WTC11 (cell line): ENCODE measurements at regions not wholly inside any gene's neighbourhood (a gene's known extent, or its start where the extent isn't known, plus 50 kb on each side); places are given as distances from the start of the nearest gene placed in this dataset.

Source experiments
- ATAC-seq: fragments of 200-7000 bp; cut with Tn5 transposase; 2 replicates; pipeline ENCODE4 v1.10.0; 2021; ENCODE audit warnings: mild to moderate bottlenecking, moderate library complexity
- CTCF ChIA-PET: fragments of 300-600 bp; sonication (Branson Sonifier 250); formaldehyde crosslinking; loops from one replicate; lab custom pipeline; 2021; ENCODE audit warnings: antibody characterized with exemption; lab: Charles Lee
- POLR2A ChIA-PET: fragments of 350-600 bp; sonication (Branson Sonifier 250); formaldehyde crosslinking; loops from one replicate; lab custom pipeline; 2021; ENCODE audit warnings: antibody characterized with exemption; lab: Charles Lee
- DNase-seq: peaks from one replicate; pipeline ENCODE4 v3.0.0; 2021; ENCODE audit warnings: low spot score
- H3K27ac Mint-ChIP-seq: 2 replicates; pipeline ENCODE4 v1.8.0; 2021; ENCODE audit warnings: mixed read lengths
- H3K27me3 Mint-ChIP-seq: 2 replicates; pipeline ENCODE4 v1.8.0; 2021; ENCODE audit warnings: low read depth, mild to moderate bottlenecking, moderate library complexity, mixed read lengths
- H3K36me3 Mint-ChIP-seq: 2 replicates; pipeline ENCODE4 v1.8.0; 2021; ENCODE audit warnings: mixed read lengths
- H3K4me1 Mint-ChIP-seq: 2 replicates; pipeline ENCODE4 v1.8.0; 2022; ENCODE audit warnings: mixed read lengths
- H3K4me3 Mint-ChIP-seq: 2 replicates; pipeline ENCODE4 v1.8.0; 2021; ENCODE audit warnings: mild to moderate bottlenecking, moderate library complexity, mixed read lengths
- H3K9me3 Mint-ChIP-seq: 2 replicates; pipeline ENCODE4 v1.8.0; 2021; ENCODE audit warnings: mixed read lengths
- CBFB ChIP-seq: sonication (generic); formaldehyde crosslinking; IDR thresholded peaks from 2 replicates; pipeline ENCODE4 v1.8.1; 2022; ENCODE audit warnings: mild to moderate bottlenecking, low read depth, missing genetic modification reagents
- CDX4 ChIP-seq: fragments of 250-450 bp; sonication (Bioruptor Pico); IDR thresholded peaks from 2 replicates; pipeline ENCODE4 v1.9.0; 2021; ENCODE audit warnings: moderate library complexity, mild to moderate bottlenecking, inconsistent platforms, borderline replicate concordance
- CREB1 ChIP-seq: sonication (generic); formaldehyde crosslinking; IDR thresholded peaks from 2 replicates; pipeline ENCODE4 v1.8.0; 2023; ENCODE audit warnings: mild to moderate bottlenecking, missing genetic modification reagents
- ETV6 ChIP-seq: sonication (generic); formaldehyde crosslinking; IDR thresholded peaks from 2 replicates; pipeline ENCODE4 v1.8.1; 2022; ENCODE audit warnings: mild to moderate bottlenecking, missing genetic modification reagents
- GABPB1 ChIP-seq: sonication (generic); formaldehyde crosslinking; IDR thresholded peaks from 2 replicates; pipeline ENCODE4 v1.8.1; 2023; ENCODE audit warnings: mild to moderate bottlenecking, missing genetic modification reagents
- IRF1 ChIP-seq: sonication (generic); formaldehyde crosslinking; IDR thresholded peaks from 2 replicates; pipeline ENCODE4 v1.8.0; 2023; ENCODE audit warnings: missing genetic modification reagents
- IRF2 ChIP-seq: sonication (generic); formaldehyde crosslinking; IDR thresholded peaks from 2 replicates; pipeline ENCODE4 v1.8.0; 2022; ENCODE audit warnings: low read depth, missing genetic modification reagents, borderline replicate concordance
- JAZF1 ChIP-seq: fragments of 250-450 bp; sonication (Bioruptor Pico); IDR thresholded peaks from 2 replicates; pipeline ENCODE4 v1.9.0; 2021; ENCODE audit warnings: moderate library complexity, mild to moderate bottlenecking, inconsistent platforms
- JUN ChIP-seq: sonication (generic); formaldehyde crosslinking; IDR thresholded peaks from 2 replicates; pipeline ENCODE4 v1.8.0; 2023; ENCODE audit warnings: mild to moderate bottlenecking, missing genetic modification reagents
- MXD4 ChIP-seq: fragments of 250-450 bp; sonication (Bioruptor Pico); IDR thresholded peaks from 2 replicates; pipeline ENCODE4 v1.8.0; 2021; ENCODE audit warnings: mild to moderate bottlenecking, moderate library complexity, borderline replicate concordance
- MYBL2 ChIP-seq: sonication (generic); formaldehyde crosslinking; IDR thresholded peaks from 2 replicates; pipeline ENCODE4 v1.8.1; 2023; ENCODE audit warnings: mild to moderate bottlenecking, moderate library complexity, missing genetic modification reagents
- NR1H2 ChIP-seq: sonication (generic); formaldehyde crosslinking; IDR thresholded peaks from 2 replicates; pipeline ENCODE4 v1.9.0; 2021; ENCODE audit warnings: mild to moderate bottlenecking, moderate library complexity, missing genetic modification reagents
- NR3C1 ChIP-seq: sonication (generic); formaldehyde crosslinking; conservative IDR thresholded peaks from 2 replicates; pipeline ENCODE4 v1.8.1; 2023; ENCODE audit warnings: low read depth, mild to moderate bottlenecking, missing genetic modification reagents
- PREB ChIP-seq: sonication (generic); formaldehyde crosslinking; IDR thresholded peaks from 2 replicates; pipeline ENCODE4 v1.8.1; 2022; ENCODE audit warnings: mild to moderate bottlenecking, missing genetic modification reagents, moderate library complexity, borderline replicate concordance
- PRRX2 ChIP-seq: fragments of 250-450 bp; sonication (Bioruptor Pico); IDR thresholded peaks from 2 replicates; pipeline ENCODE4 v1.8.0; 2021; ENCODE audit warnings: mild to moderate bottlenecking
- RELA ChIP-seq: sonication (generic); formaldehyde crosslinking; IDR thresholded peaks from 2 replicates; pipeline ENCODE4 v1.8.1; 2022; ENCODE audit warnings: missing genetic modification reagents, mild to moderate bottlenecking, borderline replicate concordance
- SOX15 ChIP-seq: fragments of 250-450 bp; sonication (Bioruptor Pico); IDR thresholded peaks from 2 replicates; pipeline ENCODE4 v1.9.0; 2021; ENCODE audit warnings: mild to moderate bottlenecking
- TCF7 ChIP-seq: sonication (generic); formaldehyde crosslinking; IDR thresholded peaks from 2 replicates; pipeline ENCODE4 v1.8.0; 2022; ENCODE audit warnings: mild to moderate bottlenecking, low read depth, missing genetic modification reagents, moderate library complexity
- ZBTB21 ChIP-seq: sonication (generic); formaldehyde crosslinking; IDR thresholded peaks from 2 replicates; pipeline ENCODE4 v1.8.1; 2023; ENCODE audit warnings: mild to moderate bottlenecking, missing genetic modification reagents, borderline replicate concordance
- ZBTB43 ChIP-seq: sonication (generic); formaldehyde crosslinking; IDR thresholded peaks from 2 replicates; pipeline ENCODE4 v1.8.1; 2023; ENCODE audit warnings: mild to moderate bottlenecking, missing genetic modification reagents
- ZNF232 ChIP-seq: sonication (generic); formaldehyde crosslinking; IDR thresholded peaks from 2 replicates; pipeline ENCODE4 v1.8.0; 2022; ENCODE audit warnings: mild to moderate bottlenecking, missing genetic modification reagents
- ZNF263 ChIP-seq: sonication (generic); formaldehyde crosslinking; IDR thresholded peaks from 2 replicates; pipeline ENCODE4 v1.8.1; 2022; ENCODE audit warnings: low read depth, mild to moderate bottlenecking, moderate library complexity, missing genetic modification reagents
- ZNF317 ChIP-seq: sonication (generic); formaldehyde crosslinking; IDR thresholded peaks from 2 replicates; pipeline ENCODE4 v1.8.1; 2023; ENCODE audit warnings: low read depth, mild to moderate bottlenecking, moderate library complexity, missing genetic modification reagents, borderline replicate concordance
- ZNF416 ChIP-seq: fragments of 250-450 bp; sonication (Bioruptor Pico); IDR thresholded peaks from 2 replicates; pipeline ENCODE4 v1.9.0; 2021; ENCODE audit warnings: mild to moderate bottlenecking, inconsistent platforms

GRCh38 chr1:63099188-63099587, 223.2 kb upstream of the FOXD3 start (continued):
- no peak for TF ChIP-seq ZNF317 (CRISPR knock-in tag)

- Mint-ChIP-seq H3K27ac (no peak overlapping the region), H3K4me3 (no peak overlapping the region), H3K4me1 (peaks cover 29% of the 10 kb centered on the region), H3K27me3 (peaks cover 4% of the 10 kb centered on the region; the same call in 1 of the 2 replicates), H3K36me3 (no peaks in the 10 kb centered on the region), H3K9me3 (no peaks in the 10 kb centered on the region)
- TF ChIP-seq CBFB (CRISPR knock-in tag) (no peak), ZBTB21 (CRISPR knock-in tag) (no peak), CDX4 (CRISPR knock-in tag) (no peak), IRF1 (CRISPR knock-in tag) (no peak)
- DNase-seq: no peak
- POLR2A ChIA-PET: no interaction called here
- CTCF ChIA-PET: interaction anchor here (1.1 to 1.2 kb wide), 2 partner anchors 48 to 195 kb away, joined by 3 read pairs; no protein-coding TSS in a partner anchor
- no peak for ATAC-seq
Measured at GRCh38 chr1:63101336-63101735, 221.0 kb upstream of the FOXD3 start.

GRCh38 chr1:63103682-63104081, 218.7 kb upstream of the FOXD3 start:
- no peak overlapping the region for H3K4me3 Mint-ChIP-seq
- peaks cover 4% of the 10 kb centered on the region; the same call in 1 of the 2 replicates for H3K27me3 Mint-ChIP-seq
- peaks cover 50% of the 10 kb centered on the region for H3K4me1 Mint-ChIP-seq
- no peaks in the 10 kb centered on the region for H3K9me3 Mint-ChIP-seq
- POLR2A ChIA-PET: interaction anchor here (0.6 kb wide), 1 partner anchor 194 kb away, joined by 3 read pairs; no protein-coding TSS in a partner anchor
- H3K36me3 Mint-ChIP-seq: no peaks in the 10 kb centered on the region
- TF ChIP-seq JAZF1 (CRISPR knock-in tag) (no peak), RELA (CRISPR knock-in tag) (no peak), IRF1 (CRISPR knock-in tag) (no peak), TCF7 (CRISPR knock-in tag) (no peak), GABPB1 (CRISPR knock-in tag) (no peak), MXD4 (CRISPR knock-in tag) (no peak), JUN (CRISPR knock-in tag) (no peak), NR3C1 (CRISPR knock-in tag) (no peak), IRF2 (CRISPR knock-in tag) (no peak), ETV6 (no peak), PRRX2 (CRISPR knock-in tag) (no peak), NR1H2 (CRISPR knock-in tag) (no peak), MYBL2 (no peak), PREB (CRISPR knock-in tag) (no peak), SOX15 (CRISPR knock-in tag) (no peak), ZBTB43 (CRISPR knock-in tag) (no peak), ZNF416 (no peak), CREB1 (CRISPR knock-in tag) (no peak), ZNF232 (CRISPR knock-in tag) (no peak), ZNF263 (no peak)
- peak; percentile 88 for ATAC-seq
- H3K27ac Mint-ChIP-seq: no peak overlapping the region
- CTCF ChIA-PET: interaction anchor here (0.5 to 1.5 kb wide), 15 partner anchors 12 to 262 kb away, joined by 3 to 16 read pairs (median 4); no protein-coding TSS in a partner anchor
- DNase-seq: no peak
